Liver (tissue), 8 donors: ENCODE measurements at regions not wholly inside any gene's neighbourhood (a gene's known extent, or its start where the extent isn't known, plus 50 kb on each side); places are given as distances from the start of the nearest gene placed in this dataset.

Experiments
- DNase-seq: peaks from one replicate; pipeline ENCODE4 v3.0.0-alpha.2; 2017; ENCODE audit warnings: low spot score
- H3K27ac ChIP-seq, 2 donors: one replicate each; pipeline ENCODE4 v1.7.0; 2013; ENCODE audit warnings: inconsistent platforms in 2 of 2, low read length in 2 of 2, control low read depth in 1 of 2, low read depth in 1 of 2, mild to moderate bottlenecking in 1 of 2
- H3K27me3 ChIP-seq, 4 donors: one replicate each; pipeline versions ENCODE4 v1.6.1 to v1.7.0; 2013; ENCODE audit warnings: low read length in 3 of 4, inconsistent platforms in 1 of 4, mild to moderate bottlenecking in 1 of 4, moderate library complexity in 1 of 4; ENCODE audit not compliant: control insufficient read depth in 4 of 4, insufficient read depth in 4 of 4
- H3K36me3 ChIP-seq, 4 donors: one replicate each; pipeline versions ENCODE4 v1.6.1 to v1.7.0; 2013; ENCODE audit warnings: low read length in 3 of 4, mild to moderate bottlenecking in 3 of 4, low read depth in 1 of 4, moderate library complexity in 1 of 4; ENCODE audit not compliant: control insufficient read depth in 4 of 4, insufficient read depth in 3 of 4
- H3K4me1 ChIP-seq, 4 donors: one replicate each; pipeline versions ENCODE4 v1.6.1 to v1.7.0; 2013; ENCODE audit warnings: low read length in 3 of 4, mild to moderate bottlenecking in 3 of 4, moderate library complexity in 1 of 4; ENCODE audit not compliant: control insufficient read depth in 4 of 4, insufficient read depth in 4 of 4
- H3K4me3 ChIP-seq, 3 donors: one replicate each; pipeline versions ENCODE4 v1.6.1 to v1.7.0; 2013; ENCODE audit warnings: low read length in 3 of 3, control low read depth in 1 of 3, low read depth in 1 of 3, mild to moderate bottlenecking in 1 of 3
- H3K9ac ChIP-seq, 2 donors: one replicate each; pipeline ENCODE4 v1.7.0; 2013; ENCODE audit warnings: low read length in 2 of 2, mild to moderate bottlenecking in 2 of 2, moderate library complexity in 2 of 2, control low read depth in 1 of 2, low read depth in 1 of 2
- H3K9me3 ChIP-seq, 4 donors: one replicate each; pipeline versions ENCODE4 v1.6.1 to v1.7.0; 2013; ENCODE audit warnings: low read length in 3 of 4; ENCODE audit not compliant: control insufficient read depth in 4 of 4
- CTCF ChIP-seq: fragments of 150-350 bp; IDR thresholded peaks from 2 replicates; pipeline ENCODE4 v1.5.1; 2017; ENCODE audit warnings: improper control_type of control experiment, low read depth, low read length; ENCODE audit not compliant: missing input control
- EGR1 ChIP-seq, 2 donors: IDR thresholded peaks; 2 replicates each; pipeline ENCODE4 v1.6.1; 2016 to 2018; ENCODE audit warnings: antibody characterized with exemption in 2 of 2, low read depth in 2 of 2
- HNF4A ChIP-seq, 2 donors: conservative IDR thresholded peaks; 2 replicates each; pipeline ENCODE4 v1.6.1; 2016; ENCODE audit warnings: antibody characterized with exemption in 2 of 2, mild to moderate bottlenecking in 2 of 2
- MAX ChIP-seq: IDR thresholded peaks from 2 replicates; pipeline ENCODE4 v1.6.1; 2016; ENCODE audit warnings: antibody characterized with exemption
- RAD21 ChIP-seq, 2 donors: IDR thresholded peaks; 2 replicates each; pipeline ENCODE4 v1.6.1; 2016; ENCODE audit warnings: antibody characterized with exemption in 2 of 2, mild to moderate bottlenecking in 2 of 2
- RXRA ChIP-seq, 2 donors: IDR thresholded peaks; 2 replicates each; pipeline ENCODE4 v1.6.1; 2017 to 2018; ENCODE audit warnings: antibody characterized with exemption in 2 of 2, mild to moderate bottlenecking in 1 of 2
- SP1 ChIP-seq: IDR thresholded peaks from 2 replicates; pipeline ENCODE4 v1.6.1; 2018; ENCODE audit warnings: antibody characterized with exemption, mild to moderate bottlenecking
- WGBS: extraction: QIAGEN DNeasy Blood & Tissue Kit; methylation state at CpG from one replicate; pipeline ENCODE4 v1.1.7; 2013; 5-methylcytosine and 5-hydroxymethylcytosine counted together
- TF ChIP-seq, protein P1 (sequence below): IDR thresholded peaks from 2 replicates; pipeline ENCODE4 v1.6.1; 2016; ENCODE audit warnings: antibody characterized with exemption, mild to moderate bottlenecking
- donor health status: healthy.
- donor health status: healthy.
- donor health status: healthy.
- donor health status: healthy.
- donor health status: healthy.

DNA sequence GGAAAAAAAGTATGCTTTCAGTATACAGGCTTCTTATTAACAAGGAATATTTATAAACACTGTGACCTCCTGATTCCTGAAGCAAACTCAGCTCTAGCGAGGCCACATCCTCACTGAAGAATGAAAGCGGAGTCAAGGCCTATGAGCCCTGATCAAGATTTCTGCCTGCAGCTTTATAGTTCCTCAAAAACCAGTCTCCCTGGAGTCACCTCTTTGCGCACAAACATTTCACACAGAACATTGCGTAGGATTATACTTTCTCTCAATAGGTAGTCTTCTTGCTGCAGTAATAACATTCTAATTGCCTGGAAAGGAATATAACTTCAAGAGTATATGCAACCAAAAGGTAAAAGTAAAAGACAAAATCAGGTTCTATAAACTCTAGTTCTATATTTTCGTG, 62.9 kb downstream of the SLC24A2 start:
- DNase-seq, result no peak
- H3K9me3 ChIP-seq, result peaks cover 0 to 3% (median 0%) of the 10 kb centered on the region in 4 donors
- no peaks in the 10 kb centered on the region for H3K4me1 ChIP-seq
- H3K9ac ChIP-seq, result no peak overlapping the region
- WGBS, result 77% methylated on average over 5 of the region's 5 CpGs
- no peak overlapping the region for H3K4me3 ChIP-seq
- H3K27me3 ChIP-seq, result no peaks in the 10 kb centered on the region
- no peak overlapping the region for H3K27ac ChIP-seq
- TF ChIP-seq RAD21 (IDR thresholded peaks at IDR 0.05), result no peak
- no peak for TF ChIP-seq RXRA (IDR thresholded peaks at IDR 0.05)
- no peaks in the 10 kb centered on the region for H3K36me3 ChIP-seq

GRCh38 chr9:19720377-19720776, 68.5 kb downstream of the SLC24A2 start:
- H3K9ac ChIP-seq, result no peak overlapping the region
- H3K36me3 ChIP-seq, result no peaks in the 10 kb centered on the region
- no peak overlapping the region for H3K4me3 ChIP-seq
- no peak overlapping the region for H3K27ac ChIP-seq
- no peaks in the 10 kb centered on the region for H3K9me3 ChIP-seq
- TF ChIP-seq, protein P1, sequence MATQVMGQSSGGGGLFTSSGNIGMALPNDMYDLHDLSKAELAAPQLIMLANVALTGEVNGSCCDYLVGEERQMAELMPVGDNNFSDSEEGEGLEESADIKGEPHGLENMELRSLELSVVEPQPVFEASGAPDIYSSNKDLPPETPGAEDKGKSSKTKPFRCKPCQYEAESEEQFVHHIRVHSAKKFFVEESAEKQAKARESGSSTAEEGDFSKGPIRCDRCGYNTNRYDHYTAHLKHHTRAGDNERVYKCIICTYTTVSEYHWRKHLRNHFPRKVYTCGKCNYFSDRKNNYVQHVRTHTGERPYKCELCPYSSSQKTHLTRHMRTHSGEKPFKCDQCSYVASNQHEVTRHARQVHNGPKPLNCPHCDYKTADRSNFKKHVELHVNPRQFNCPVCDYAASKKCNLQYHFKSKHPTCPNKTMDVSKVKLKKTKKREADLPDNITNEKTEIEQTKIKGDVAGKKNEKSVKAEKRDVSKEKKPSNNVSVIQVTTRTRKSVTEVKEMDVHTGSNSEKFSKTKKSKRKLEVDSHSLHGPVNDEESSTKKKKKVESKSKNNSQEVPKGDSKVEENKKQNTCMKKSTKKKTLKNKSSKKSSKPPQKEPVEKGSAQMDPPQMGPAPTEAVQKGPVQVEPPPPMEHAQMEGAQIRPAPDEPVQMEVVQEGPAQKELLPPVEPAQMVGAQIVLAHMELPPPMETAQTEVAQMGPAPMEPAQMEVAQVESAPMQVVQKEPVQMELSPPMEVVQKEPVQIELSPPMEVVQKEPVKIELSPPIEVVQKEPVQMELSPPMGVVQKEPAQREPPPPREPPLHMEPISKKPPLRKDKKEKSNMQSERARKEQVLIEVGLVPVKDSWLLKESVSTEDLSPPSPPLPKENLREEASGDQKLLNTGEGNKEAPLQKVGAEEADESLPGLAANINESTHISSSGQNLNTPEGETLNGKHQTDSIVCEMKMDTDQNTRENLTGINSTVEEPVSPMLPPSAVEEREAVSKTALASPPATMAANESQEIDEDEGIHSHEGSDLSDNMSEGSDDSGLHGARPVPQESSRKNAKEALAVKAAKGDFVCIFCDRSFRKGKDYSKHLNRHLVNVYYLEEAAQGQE, result peak; percentile 98
- TF ChIP-seq HNF4A (conservative IDR thresholded peaks at IDR 0.05), result no peak
- H3K27me3 ChIP-seq, result no peaks in the 10 kb centered on the region
- no peaks in the 10 kb centered on the region for H3K4me1 ChIP-seq
- no peak for DNase-seq
- WGBS, result 14% methylated on average over 3 of the region's 3 CpGs

GRCh38 chr9:19703702-19704101, 85.1 kb downstream of the SLC24A2 start:
- no peaks in the 10 kb centered on the region for H3K9me3 ChIP-seq
- no peak overlapping the region for H3K27ac ChIP-seq
- H3K9ac ChIP-seq, result no peak overlapping the region
- no peaks in the 10 kb centered on the region for H3K27me3 ChIP-seq
- H3K4me1 ChIP-seq, result no peaks in the 10 kb centered on the region
- no peak overlapping the region for H3K4me3 ChIP-seq
- no peak for TF ChIP-seq MAX
- no peak for TF ChIP-seq RAD21 (IDR thresholded peaks at IDR 0.05)
- DNase-seq, result no peak
- no peaks in the 10 kb centered on the region for H3K36me3 ChIP-seq

GRCh38 chr9:19701991-19702390, 86.8 kb downstream of the SLC24A2 start:
- Histone ChIP-seq H3K4me1 (no peaks in the 10 kb centered on the region), H3K9ac (no peak overlapping the region), H3K27ac (no peak overlapping the region), H3K4me3 (no peak overlapping the region), H3K36me3 (no peaks in the 10 kb centered on the region), H3K9me3 (no peaks in the 10 kb centered on the region), H3K27me3 (no peaks in the 10 kb centered on the region)
- WGBS, result 37% methylated on average over 2 of the region's 2 CpGs
- TF ChIP-seq SP1 (no peak), CTCF (no peak), EGR1 (IDR thresholded peaks at IDR 0.05; ENCODE audit: low read depth in 2 of 2) (no peak), MAX (no peak)
- no peak for DNase-seq
